ENCODE measurements at regions not wholly inside any gene's neighbourhood (a gene's known extent, or its start where the extent isn't known, plus 50 kb on each side); places are given as distances from the start of the nearest gene placed in this dataset.

DNA sequence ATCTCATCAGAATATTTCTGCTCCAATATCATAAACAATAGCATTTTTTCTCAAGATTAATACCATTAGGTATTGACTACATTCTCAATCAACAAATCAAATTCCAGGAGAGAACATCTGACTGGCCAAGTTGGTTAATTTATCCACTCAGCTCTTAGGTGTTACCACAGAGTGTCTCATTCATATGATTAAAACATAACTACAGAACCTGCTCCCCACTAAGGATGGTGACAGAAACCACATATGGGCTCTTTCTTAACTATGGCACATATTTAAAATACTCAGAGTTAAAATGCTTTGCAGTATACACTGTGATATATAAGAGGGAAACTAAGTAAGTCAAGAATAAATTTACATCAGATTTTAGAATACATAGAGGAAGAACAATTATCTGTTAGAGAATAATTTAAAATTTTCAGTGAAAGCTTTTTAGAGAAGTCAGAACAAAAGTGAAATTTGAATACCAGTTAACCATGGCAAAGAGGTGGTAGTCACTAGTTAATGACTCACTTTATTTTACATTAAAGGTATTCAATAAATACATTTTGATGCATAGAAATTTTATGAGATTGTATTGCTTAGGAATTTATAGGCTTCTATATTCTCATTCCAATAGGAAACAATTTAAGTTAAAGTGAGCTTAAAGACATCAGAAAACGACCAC, 1120.8 kb upstream of the TMEFF2 start:
- no peaks in the 10 kb centered on the region for H3K27me3 ChIP-seq
- WGBS (ENCODE audit: low lambda C conversion rate, missing lambda C conversion rate), result 64% methylated on average over 1 of the region's 1 CpG
- no peak for DNase-seq (ENCODE audit: low spot score)
- no peaks in the 10 kb centered on the region for H3K4me1 ChIP-seq (ENCODE audit: insufficient read depth)
- no peak for TF ChIP-seq EZH2phosphoT487 (IDR thresholded peaks at IDR 0.05; ENCODE audit: low read depth, severe bottlenecking, unreplicated experiment)
- no peak for TF ChIP-seq EZH2 (IDR thresholded peaks at IDR 0.05; ENCODE audit: borderline replicate concordance)
- TF ChIP-seq, protein P1, sequence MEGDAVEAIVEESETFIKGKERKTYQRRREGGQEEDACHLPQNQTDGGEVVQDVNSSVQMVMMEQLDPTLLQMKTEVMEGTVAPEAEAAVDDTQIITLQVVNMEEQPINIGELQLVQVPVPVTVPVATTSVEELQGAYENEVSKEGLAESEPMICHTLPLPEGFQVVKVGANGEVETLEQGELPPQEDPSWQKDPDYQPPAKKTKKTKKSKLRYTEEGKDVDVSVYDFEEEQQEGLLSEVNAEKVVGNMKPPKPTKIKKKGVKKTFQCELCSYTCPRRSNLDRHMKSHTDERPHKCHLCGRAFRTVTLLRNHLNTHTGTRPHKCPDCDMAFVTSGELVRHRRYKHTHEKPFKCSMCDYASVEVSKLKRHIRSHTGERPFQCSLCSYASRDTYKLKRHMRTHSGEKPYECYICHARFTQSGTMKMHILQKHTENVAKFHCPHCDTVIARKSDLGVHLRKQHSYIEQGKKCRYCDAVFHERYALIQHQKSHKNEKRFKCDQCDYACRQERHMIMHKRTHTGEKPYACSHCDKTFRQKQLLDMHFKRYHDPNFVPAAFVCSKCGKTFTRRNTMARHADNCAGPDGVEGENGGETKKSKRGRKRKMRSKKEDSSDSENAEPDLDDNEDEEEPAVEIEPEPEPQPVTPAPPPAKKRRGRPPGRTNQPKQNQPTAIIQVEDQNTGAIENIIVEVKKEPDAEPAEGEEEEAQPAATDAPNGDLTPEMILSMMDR (IDR thresholded peaks at IDR 0.05; ENCODE audit: poor library complexity), result no peak
- H3K4me3 ChIP-seq, result no peak overlapping the region
- no peaks in the 10 kb centered on the region for H4K20me1 ChIP-seq (ENCODE audit: insufficient read depth, poor library complexity, severe bottlenecking)
- no peaks in the 10 kb centered on the region for H3K79me2 ChIP-seq
- no peak overlapping the region for H3K27ac ChIP-seq
- no peaks in the 10 kb centered on the region for H3K36me3 ChIP-seq (replicated peaks; ENCODE audit: insufficient read depth, low read depth)
- no peak overlapping the region for H2AFZ ChIP-seq
- H3K9me3 ChIP-seq (ENCODE audit: low read depth), result no peaks in the 10 kb centered on the region
- H3K4me2 ChIP-seq, result no peak overlapping the region
- H3K9me2 ChIP-seq (replicated peaks; ENCODE audit: insufficient read depth), result no peaks in the 10 kb centered on the region

DNA sequence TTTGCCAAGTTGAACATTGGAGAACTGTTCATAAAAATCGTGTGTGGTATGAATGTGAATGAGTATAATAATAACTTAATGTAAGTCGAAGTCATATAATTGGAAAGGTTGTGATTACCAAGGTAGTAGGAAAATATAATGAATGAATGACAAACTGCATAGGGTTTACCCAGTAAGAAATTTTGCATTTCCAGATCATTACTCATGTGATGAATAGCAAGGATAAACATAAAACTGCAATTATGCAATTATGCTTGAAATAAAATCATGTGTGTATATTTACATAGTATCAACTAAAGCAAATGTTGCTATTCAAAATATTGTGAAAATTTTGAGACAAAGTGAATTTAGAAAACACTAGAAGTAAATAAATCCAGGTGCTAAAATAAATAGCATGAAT, 1108.7 kb upstream of the TMEFF2 start:
- Histone ChIP-seq H3K4me1 (ENCODE audit: insufficient read depth) (no peaks in the 10 kb centered on the region), H2AFZ (no peak overlapping the region), H3K27ac (no peak overlapping the region), H3K4me3 (no peak overlapping the region), H3K36me3 (replicated peaks; ENCODE audit: insufficient read depth, low read depth) (no peaks in the 10 kb centered on the region), H3K4me2 (no peak overlapping the region), H4K20me1 (ENCODE audit: insufficient read depth, poor library complexity, severe bottlenecking) (no peaks in the 10 kb centered on the region), H3K9me3 (ENCODE audit: low read depth) (no peaks in the 10 kb centered on the region), H3K27me3 (no peaks in the 10 kb centered on the region), H3K9me2 (replicated peaks; ENCODE audit: insufficient read depth) (peaks cover 2% of the 10 kb centered on the region), H3K79me2 (no peaks in the 10 kb centered on the region)
- no peak for TF ChIP-seq EZH2phosphoT487 (IDR thresholded peaks at IDR 0.05; ENCODE audit: low read depth, severe bottlenecking, unreplicated experiment)
- TF ChIP-seq, protein P1 (IDR thresholded peaks at IDR 0.05; ENCODE audit: poor library complexity), result no peak
- TF ChIP-seq EZH2 (IDR thresholded peaks at IDR 0.05; ENCODE audit: borderline replicate concordance), result no peak
- 90% methylated on average over 2 of the region's 2 CpGs for WGBS (ENCODE audit: low lambda C conversion rate, missing lambda C conversion rate)
- DNase-seq (ENCODE audit: low spot score), result no peak

DNA sequence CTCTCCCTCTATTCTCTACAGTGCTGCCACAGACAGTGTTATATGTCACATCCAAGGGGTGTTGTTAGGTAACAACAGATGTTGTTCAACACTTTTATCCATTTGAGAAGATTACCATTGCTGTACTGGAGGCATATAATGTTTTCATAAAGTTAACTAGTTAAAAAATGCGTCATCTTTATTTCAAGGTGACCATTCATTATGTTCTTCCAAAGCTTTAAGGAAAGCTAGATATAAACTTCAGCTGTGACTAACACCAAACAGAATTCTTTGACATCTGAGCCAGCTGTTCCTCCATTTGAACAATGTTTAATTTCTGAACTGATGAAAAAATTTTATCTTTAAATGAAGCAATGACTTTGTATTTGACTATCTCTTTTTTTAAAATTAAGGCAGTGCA, 1099.6 kb upstream of the TMEFF2 start:
- no peak overlapping the region for H2AFZ ChIP-seq
- no peaks in the 10 kb centered on the region for H3K9me2 ChIP-seq (replicated peaks; ENCODE audit: insufficient read depth)
- H3K79me2 ChIP-seq, result no peaks in the 10 kb centered on the region
- H3K27me3 ChIP-seq, result no peaks in the 10 kb centered on the region
- TF ChIP-seq EZH2 (IDR thresholded peaks at IDR 0.05; ENCODE audit: borderline replicate concordance) (no peak), EZH2phosphoT487 (IDR thresholded peaks at IDR 0.05; ENCODE audit: low read depth, severe bottlenecking, unreplicated experiment) (no peak)
- TF ChIP-seq, protein P1 (IDR thresholded peaks at IDR 0.05; ENCODE audit: poor library complexity), result no peak
- no peaks in the 10 kb centered on the region for H3K9me3 ChIP-seq (ENCODE audit: low read depth)
- no peak overlapping the region for H3K4me3 ChIP-seq
- H3K4me2 ChIP-seq, result no peak overlapping the region
- no peaks in the 10 kb centered on the region for H3K4me1 ChIP-seq (ENCODE audit: insufficient read depth)
- H3K36me3 ChIP-seq (replicated peaks; ENCODE audit: insufficient read depth, low read depth), result no peaks in the 10 kb centered on the region
- no peak overlapping the region for H3K27ac ChIP-seq
- DNase-seq (ENCODE audit: low spot score), result no peak
- WGBS (ENCODE audit: low lambda C conversion rate, missing lambda C conversion rate), result 97% methylated on average over 1 of the region's 1 CpG
- H4K20me1 ChIP-seq (ENCODE audit: insufficient read depth, poor library complexity, severe bottlenecking), result no peaks in the 10 kb centered on the region

Measured in hepatocyte (in vitro differentiated cells).